AG04449 (cell line): ENCODE measurements at regions not wholly inside any gene's neighbourhood (a gene's known extent, or its start where the extent isn't known, plus 50 kb on each side); places are given as distances from the start of the nearest gene placed in this dataset.
"Not testable (repeated sequence)": the region's sequence is repeated elsewhere in the genome, so short reads cannot be mapped to it uniquely, and the experiment has no call there.

ENCODE experiments used
- CTCF ChIA-PET: fragments of 350-600 bp; formaldehyde crosslinking; extraction: SDS; loops from one replicate; lab custom pipeline; 2021; ENCODE audit warnings: antibody characterized with exemption; lab: Yijun Ruan, JAX
- POLR2A ChIA-PET: fragments of 400-600, 350-600 bp; formaldehyde crosslinking; extraction: SDS; loops from one replicate; lab custom pipeline; 2020; ENCODE audit warnings: antibody characterized with exemption, inconsistent platforms; lab: Yijun Ruan, JAX
- DNase-seq: peaks from one replicate; pipeline ENCODE4 v3.0.0-alpha.2; 2010; ENCODE audit warnings: low read depth, low spot score
- H3K4me3 ChIP-seq: 2 replicates; pipeline ENCODE4 v1.5.1; 2011; ENCODE audit warnings: low read depth, mild to moderate bottlenecking, control low read depth, low read length
- CTCF ChIP-seq: IDR thresholded peaks from one replicate; pipeline ENCODE4 v1.5.1; 2011; ENCODE audit warnings: mild to moderate bottlenecking, moderate library complexity, low read length, control low read depth, inconsistent platforms; ENCODE audit not compliant: insufficient read depth; ENCODE audit errors: missing control alignments

GRCh38 chr6:80503660-80504059, 397.2 kb downstream of the BCKDHB start:
- no peak for TF ChIP-seq CTCF
- CTCF ChIA-PET, result interaction anchor here (1.0 kb wide), 1 partner anchor 21 kb away, joined by 3 read pairs; no protein-coding TSS in a partner anchor
- H3K4me3 ChIP-seq, result no peak overlapping the region
- POLR2A ChIA-PET, result no interaction called here
- DNase-seq, result no peak

GRCh38 chr6:80502871-80503270, 396.4 kb downstream of the BCKDHB start:
- ChIA-PET CTCF (interaction anchor here (1.0 to 1.5 kb wide), 2 partner anchors 21 to 288 kb away, joined by 3 read pairs; no protein-coding TSS in a partner anchor), POLR2A (no interaction called here)
- no peak overlapping the region for H3K4me3 ChIP-seq
- DNase-seq, result no peak
- TF ChIP-seq CTCF, result no peak

- ChIA-PET POLR2A (no interaction called here), CTCF (interaction anchor here (1.5 kb wide), 1 partner anchor 287 kb away, joined by 3 read pairs; no protein-coding TSS in a partner anchor)
- DNase-seq, result no peak
- TF ChIP-seq CTCF, result no peak
- no peak overlapping the region for H3K4me3 ChIP-seq
Measured at GRCh38 chr6:80501636-80502035, 395.2 kb downstream of the BCKDHB start.

- H3K4me3 ChIP-seq, DNase-seq, CTCF ChIA-PET, POLR2A ChIA-PET: not testable (repeated sequence)
Measured at GRCh38 chr6:80497696-80498486, 391.4 kb downstream of the BCKDHB start.

- H3K4me3 ChIP-seq, result no peak overlapping the region
- DNase-seq, result no peak
- ChIA-PET CTCF (no interaction called here), POLR2A (no interaction called here)
- TF ChIP-seq CTCF, result no peak
Measured at GRCh38 chr6:80489911-80490635, 383.6 kb downstream of the BCKDHB start.

GRCh38 chr6:80488190-80488589, 381.7 kb downstream of the BCKDHB start:
- DNase-seq, result no peak
- ChIA-PET CTCF (no interaction called here), POLR2A (no interaction called here)
- no peak for TF ChIP-seq CTCF
- no peak overlapping the region for H3K4me3 ChIP-seq

- CTCF ChIA-PET, POLR2A ChIA-PET, DNase-seq, H3K4me3 ChIP-seq: not testable (repeated sequence)
Measured at GRCh38 chr6:80485494-80485893, 379.0 kb downstream of the BCKDHB start.
